ENCODE measurements at regions not wholly inside any gene's neighbourhood (a gene's known extent, or its start where the extent isn't known, plus 50 kb on each side); places are given as distances from the start of the nearest gene placed in this dataset.

GRCh38 chr2:65722028-65722778, 289.8 kb upstream of the SPRED2 start:
- DNase-seq (ENCODE audit: low spot score), result peak; percentile 80
- TF ChIP-seq EZH2phosphoT487 (IDR thresholded peaks at IDR 0.05; ENCODE audit: low read depth, severe bottlenecking, unreplicated experiment) (no peak), CTCF (IDR thresholded peaks at IDR 0.05; ENCODE audit: poor library complexity) (peak; percentile 68), EZH2 (IDR thresholded peaks at IDR 0.05; ENCODE audit: borderline replicate concordance) (no peak)
- Histone ChIP-seq H3K4me3 (no peak overlapping the region), H3K79me2 (no peaks in the 10 kb centered on the region), H2AFZ (no peak overlapping the region), H3K27me3 (no peaks in the 10 kb centered on the region), H3K36me3 (replicated peaks; ENCODE audit: insufficient read depth, low read depth) (no peaks in the 10 kb centered on the region), H3K9me3 (ENCODE audit: low read depth) (peaks cover 5% of the 10 kb centered on the region), H3K4me1 (ENCODE audit: insufficient read depth) (no peaks in the 10 kb centered on the region), H3K9me2 (replicated peaks; ENCODE audit: insufficient read depth) (no peaks in the 10 kb centered on the region), H4K20me1 (ENCODE audit: insufficient read depth, poor library complexity, severe bottlenecking) (no peaks in the 10 kb centered on the region), H3K4me2 (no peak overlapping the region), H3K27ac (no peak overlapping the region)
- WGBS (ENCODE audit: low lambda C conversion rate, missing lambda C conversion rate), result 43% methylated on average over 5 of the region's 5 CpGs

DNA sequence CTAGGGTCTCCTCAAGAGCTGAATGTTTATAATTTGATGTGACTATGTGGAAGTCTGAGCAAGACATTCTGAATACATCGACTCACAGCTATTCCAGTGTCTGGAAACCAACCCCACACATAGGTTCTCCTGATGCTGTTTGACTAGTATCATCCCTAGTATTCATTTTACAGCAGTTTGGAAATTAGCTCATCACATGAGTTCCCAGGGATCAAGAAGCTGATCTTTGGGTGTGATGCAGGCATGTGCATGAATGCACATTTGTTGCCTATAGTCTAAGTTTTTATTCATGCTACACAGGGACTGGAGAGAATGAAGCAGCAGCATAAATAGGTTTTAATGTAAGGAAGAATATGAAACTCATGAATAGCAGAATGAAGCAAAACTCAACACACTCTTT, 284.3 kb upstream of the SPRED2 start:
- H2AFZ ChIP-seq, result no peak overlapping the region
- no peaks in the 10 kb centered on the region for H3K79me2 ChIP-seq
- WGBS (ENCODE audit: low lambda C conversion rate, missing lambda C conversion rate), result 88% methylated on average over 1 of the region's 1 CpG
- TF ChIP-seq CTCF (IDR thresholded peaks at IDR 0.05; ENCODE audit: poor library complexity) (no peak), EZH2 (IDR thresholded peaks at IDR 0.05; ENCODE audit: borderline replicate concordance) (no peak), EZH2phosphoT487 (IDR thresholded peaks at IDR 0.05; ENCODE audit: low read depth, severe bottlenecking, unreplicated experiment) (no peak)
- no peaks in the 10 kb centered on the region for H3K27me3 ChIP-seq
- no peaks in the 10 kb centered on the region for H4K20me1 ChIP-seq (ENCODE audit: insufficient read depth, poor library complexity, severe bottlenecking)
- H3K9me3 ChIP-seq (ENCODE audit: low read depth), result no peaks in the 10 kb centered on the region
- no peaks in the 10 kb centered on the region for H3K4me1 ChIP-seq (ENCODE audit: insufficient read depth)
- H3K36me3 ChIP-seq (replicated peaks; ENCODE audit: insufficient read depth, low read depth), result no peaks in the 10 kb centered on the region
- no peak overlapping the region for H3K4me2 ChIP-seq
- no peak overlapping the region for H3K27ac ChIP-seq
- no peak overlapping the region for H3K4me3 ChIP-seq
- no peak for DNase-seq (ENCODE audit: low spot score)
- no peaks in the 10 kb centered on the region for H3K9me2 ChIP-seq (replicated peaks; ENCODE audit: insufficient read depth)

GRCh38 chr2:65715323-65715722, 282.9 kb upstream of the SPRED2 start:
- no peaks in the 10 kb centered on the region for H3K27me3 ChIP-seq
- TF ChIP-seq EZH2phosphoT487 (IDR thresholded peaks at IDR 0.05; ENCODE audit: low read depth, severe bottlenecking, unreplicated experiment) (no peak), EZH2 (IDR thresholded peaks at IDR 0.05; ENCODE audit: borderline replicate concordance) (no peak), CTCF (IDR thresholded peaks at IDR 0.05; ENCODE audit: poor library complexity) (no peak)
- H3K79me2 ChIP-seq, result no peaks in the 10 kb centered on the region
- H2AFZ ChIP-seq, result no peak overlapping the region
- H4K20me1 ChIP-seq (ENCODE audit: insufficient read depth, poor library complexity, severe bottlenecking), result no peaks in the 10 kb centered on the region
- no peak overlapping the region for H3K4me2 ChIP-seq
- 63% methylated on average over 2 of the region's 2 CpGs for WGBS (ENCODE audit: low lambda C conversion rate, missing lambda C conversion rate)
- no peaks in the 10 kb centered on the region for H3K9me3 ChIP-seq (ENCODE audit: low read depth)
- no peaks in the 10 kb centered on the region for H3K36me3 ChIP-seq (replicated peaks; ENCODE audit: insufficient read depth, low read depth)
- no peak overlapping the region for H3K4me3 ChIP-seq
- H3K4me1 ChIP-seq (ENCODE audit: insufficient read depth), result no peaks in the 10 kb centered on the region
- H3K27ac ChIP-seq, result no peak overlapping the region
- DNase-seq (ENCODE audit: low spot score), result no peak
- H3K9me2 ChIP-seq (replicated peaks; ENCODE audit: insufficient read depth), result no peaks in the 10 kb centered on the region
